ENCODE measurements at regions not wholly inside any gene's neighbourhood (a gene's known extent, or its start where the extent isn't known, plus 50 kb on each side); places are given as distances from the start of the nearest gene placed in this dataset.

GRCh38 chr6:95159557-95159956, 417.8 kb upstream of the MANEA start:
- POLR2A ChIA-PET (ENCODE audit: unreplicated experiment) = no interaction called here
- Histone ChIP-seq H3K18ac (ENCODE audit: low read depth, low read length) (no peak overlapping the region), H2BK15ac (ENCODE audit: low read depth, low read length) (no peak overlapping the region), H2BK20ac (ENCODE audit: low read depth, low read length) (no peak overlapping the region), H2BK5ac (ENCODE audit: low read depth, low read length, poor library complexity, severe bottlenecking) (no peak overlapping the region), H3K4me1 (ENCODE audit: control insufficient read depth, insufficient read depth, low read length) (no peaks in the 10 kb centered on the region), H3K4me3 (ENCODE audit: insufficient read depth, low read depth, low read length) (no peak overlapping the region), H3K14ac (replicated peaks; ENCODE audit: low read depth, low read length) (no peak overlapping the region), H2AFZ (replicated peaks; ENCODE audit: low read length, poor library complexity) (no peak overlapping the region), H3K79me1 (ENCODE audit: low read depth in 1 of 2, low read length in 2 of 2) (no peaks in the 10 kb centered on the region), H3K23ac (ENCODE audit: low read depth, low read length) (no peak overlapping the region), H2AK9ac (replicated peaks; ENCODE audit: low read depth, low read length, poor library complexity) (no peak overlapping the region), H3K4me2 (ENCODE audit: low read depth, low read length) (no peak overlapping the region), H3K4ac (ENCODE audit: low read depth, low read length) (no peak overlapping the region), H2BK120ac (ENCODE audit: low read depth, low read length) (no peak overlapping the region), H3K9me3 (ENCODE audit: control insufficient read depth, insufficient read depth, low read length) (no peaks in the 10 kb centered on the region), H3K36me3 (ENCODE audit: control insufficient read depth, insufficient read depth, low read length) (no peaks in the 10 kb centered on the region), H3K9me1 (ENCODE audit: insufficient read depth, low read length) (no peaks in the 10 kb centered on the region), H2AK5ac (ENCODE audit: low read depth, low read length) (no peak overlapping the region), H4K91ac (ENCODE audit: insufficient read depth, low read depth, low read length) (no peak overlapping the region), H3K27ac (ENCODE audit: insufficient read depth, low read length) (no peak overlapping the region), H3K9ac (ENCODE audit: low read depth, low read length) (no peak overlapping the region), H3K27me3 (ENCODE audit: control insufficient read depth, insufficient read depth, low read length) (no peaks in the 10 kb centered on the region), H4K20me1 (ENCODE audit: insufficient read depth, low read length) (no peaks in the 10 kb centered on the region), H4K8ac (ENCODE audit: low read depth in 2 of 2, low read length in 2 of 2) (no peak overlapping the region), H4K5ac (ENCODE audit: low read depth, low read length) (no peak overlapping the region), H3K56ac (ENCODE audit: extremely low read depth, insufficient read depth, low read length) (no peak overlapping the region)
- dilution Hi-C loops (cut with HindIII; ENCODE audit: low sequenced_read_pairs, unreplicated experiment) (no loop called here), in situ Hi-C loops (cut with MboI; ENCODE audit: low sequenced_read_pairs) (no loop called here), intact Hi-C loops (cut with micrococcal nuclease) (no loop called here)
- TF ChIP-seq MAZ (IDR thresholded peaks at IDR 0.05; ENCODE audit: borderline replicate concordance, low read depth, low read length) (no peak), RFX5 (IDR thresholded peaks at IDR 0.05; ENCODE audit: low read depth, low read length) (no peak)
- BruUV-seq (replicated peaks) = no TSS peak
- ATAC-seq (ENCODE audit: low read depth) (no peak), DNase-seq (no peak)
- CTCF ChIA-PET = no interaction called here

Measured in IMR-90 (cell line).